ENCODE measurements at regions not wholly inside any gene's neighbourhood (a gene's known extent, or its start where the extent isn't known, plus 50 kb on each side); places are given as distances from the start of the nearest gene placed in this dataset.

DNA sequence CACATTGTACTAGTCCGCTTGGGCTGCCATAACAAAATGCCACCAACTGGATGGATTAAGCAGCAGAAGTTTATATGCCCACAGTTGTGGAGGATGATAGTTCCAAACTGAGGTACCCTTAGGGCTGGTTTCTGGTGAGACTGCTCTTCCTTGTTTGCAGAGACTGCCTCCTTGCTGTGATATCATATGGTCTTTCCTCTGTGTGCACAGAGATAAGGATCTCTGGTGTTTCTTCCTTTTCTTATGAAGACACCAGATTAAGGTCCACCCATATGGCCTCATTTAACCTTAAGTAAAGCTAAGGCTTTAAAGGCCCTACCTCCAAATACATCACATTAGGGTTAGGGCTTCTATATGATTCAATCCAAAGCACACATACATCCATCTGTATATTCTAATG, 738.2 kb upstream of the GCFC2 start:
- DNase-seq, result no peak

DNA sequence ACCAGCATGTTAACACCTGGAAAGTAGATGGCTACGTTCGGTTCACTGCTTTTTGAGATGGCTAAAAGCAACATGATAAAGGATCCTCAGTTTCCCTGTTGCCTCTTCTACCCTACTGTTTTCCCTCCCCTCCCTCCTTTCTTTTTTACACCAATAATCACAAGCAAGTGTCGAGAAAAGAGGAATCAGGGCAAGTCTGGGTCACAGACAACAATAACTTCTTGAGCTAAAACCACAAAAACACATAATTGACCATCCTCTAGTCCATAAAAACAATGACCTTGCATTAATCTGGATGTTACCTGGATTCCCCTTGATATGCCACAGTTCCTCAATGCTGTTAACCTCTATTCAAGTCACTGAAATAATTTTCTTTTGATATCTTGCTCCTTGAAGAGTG, 736.6 kb upstream of the GCFC2 start:
- DNase-seq, result no peak

DNA sequence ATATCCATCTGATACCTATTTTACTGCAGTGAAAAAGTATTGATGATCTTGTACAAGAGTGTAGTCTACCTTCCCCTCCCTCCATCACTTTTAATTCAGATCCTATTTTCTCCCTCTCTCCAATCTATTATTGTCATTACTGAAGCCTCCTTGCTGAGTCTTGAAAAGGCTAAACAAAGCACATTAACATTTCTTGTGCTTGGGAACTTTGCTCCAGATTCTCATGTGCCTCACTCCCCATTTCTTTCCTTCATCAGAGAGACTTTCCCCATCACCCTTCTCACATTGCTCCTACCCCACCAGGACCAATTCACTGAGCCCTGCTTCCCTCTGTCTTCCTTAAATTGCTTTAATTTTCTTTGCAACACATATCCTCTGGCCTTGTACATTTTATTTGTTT, 736.2 kb upstream of the GCFC2 start:
- no peak for DNase-seq

DNA sequence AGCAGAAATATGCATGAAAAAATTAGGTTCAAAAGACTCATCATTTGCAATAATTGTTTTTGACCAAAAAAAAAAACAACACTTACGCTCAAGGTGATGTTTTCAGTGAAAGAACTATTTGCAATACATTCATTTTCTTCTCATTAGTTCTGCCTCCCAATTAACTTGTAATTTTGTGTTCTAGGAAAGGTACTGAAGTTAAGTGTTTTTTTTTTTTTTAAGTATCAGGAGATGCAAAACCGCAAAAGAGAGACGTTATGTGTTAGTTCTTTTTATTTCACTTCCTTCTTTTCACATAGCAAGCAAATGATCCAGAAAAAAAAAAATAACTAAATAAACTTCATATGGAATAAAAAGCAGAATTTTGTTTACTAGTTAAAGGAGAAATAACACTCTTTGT, 735.2 kb upstream of the GCFC2 start:
- no peak for DNase-seq

DNA sequence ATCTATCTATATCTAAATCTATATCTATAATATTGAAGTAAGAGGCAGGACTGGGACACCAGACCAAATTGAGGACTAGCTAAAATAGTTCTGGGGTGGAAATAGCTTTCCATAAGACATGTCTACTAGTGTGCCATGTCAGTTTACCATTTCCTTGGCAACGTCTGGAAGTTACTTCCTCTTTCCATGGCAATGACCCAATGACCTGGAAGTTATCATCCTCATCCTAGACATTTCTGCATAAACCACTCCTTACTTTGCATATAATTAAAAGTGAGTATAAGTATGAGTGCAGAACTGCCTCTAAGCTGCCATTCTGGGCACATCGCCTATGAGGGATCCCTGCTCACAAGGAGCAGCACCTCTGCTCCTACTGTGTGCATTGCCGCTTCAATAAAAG, 734.0 kb upstream of the GCFC2 start:
- DNase-seq, result no peak

DNA sequence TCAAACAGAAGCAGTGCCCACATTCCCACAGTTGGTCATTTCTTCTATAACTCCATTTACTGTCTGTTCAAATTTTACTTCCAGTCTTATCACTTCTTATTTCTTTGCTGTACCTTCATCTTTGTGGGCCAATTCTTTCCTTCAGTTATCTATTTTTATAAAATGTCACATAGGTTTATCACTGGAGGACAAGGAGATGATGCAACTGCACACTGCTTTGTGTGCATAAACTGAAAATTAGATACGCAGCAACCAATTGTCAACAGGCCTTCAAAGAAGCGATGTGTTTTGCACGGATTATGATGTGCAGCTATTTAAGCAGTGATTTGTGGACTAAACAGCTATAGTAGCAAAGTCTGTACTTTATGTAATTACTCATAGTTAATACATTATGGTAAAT, 726.8 kb upstream of the GCFC2 start:
- no peak for DNase-seq

DNA sequence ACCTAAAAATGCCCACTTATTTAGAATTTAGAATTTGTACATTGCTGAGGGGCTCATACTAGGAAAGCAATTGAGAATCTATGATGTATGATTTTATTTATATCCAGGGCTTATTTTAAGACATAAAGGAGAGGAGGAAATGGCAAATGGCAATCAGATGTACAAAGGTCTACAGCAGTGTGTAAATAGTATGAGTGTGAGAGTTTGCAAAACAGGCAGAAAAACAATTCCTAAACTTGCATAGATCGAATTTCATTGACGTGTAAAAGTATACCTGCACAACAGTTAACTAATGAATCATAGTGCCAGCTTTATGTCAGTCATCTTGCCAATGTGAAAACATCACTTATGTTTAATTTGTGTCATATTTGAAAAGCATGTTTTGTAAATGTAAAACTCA, 718.7 kb upstream of the GCFC2 start:
- no peak for DNase-seq

DNA sequence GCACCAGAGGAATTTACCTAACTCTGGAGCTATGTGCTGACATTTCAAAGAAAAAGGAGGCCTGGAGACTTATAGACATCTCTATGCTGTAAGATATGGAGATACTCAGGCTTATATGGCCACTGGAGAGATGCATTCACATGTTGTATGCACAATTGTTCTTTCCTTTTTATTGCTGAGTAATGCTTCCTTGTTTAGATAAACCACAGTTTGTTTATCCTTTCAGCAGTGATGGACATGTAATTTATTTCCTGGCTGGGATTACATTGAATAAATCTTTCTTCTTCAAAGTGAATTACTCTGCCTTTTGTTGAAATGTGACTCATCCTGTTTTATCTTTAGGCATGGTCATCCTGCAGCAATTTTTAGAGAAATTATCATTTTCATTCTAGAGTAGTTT, 716.7 kb upstream of the GCFC2 start:
- DNase-seq, result no peak

DNA sequence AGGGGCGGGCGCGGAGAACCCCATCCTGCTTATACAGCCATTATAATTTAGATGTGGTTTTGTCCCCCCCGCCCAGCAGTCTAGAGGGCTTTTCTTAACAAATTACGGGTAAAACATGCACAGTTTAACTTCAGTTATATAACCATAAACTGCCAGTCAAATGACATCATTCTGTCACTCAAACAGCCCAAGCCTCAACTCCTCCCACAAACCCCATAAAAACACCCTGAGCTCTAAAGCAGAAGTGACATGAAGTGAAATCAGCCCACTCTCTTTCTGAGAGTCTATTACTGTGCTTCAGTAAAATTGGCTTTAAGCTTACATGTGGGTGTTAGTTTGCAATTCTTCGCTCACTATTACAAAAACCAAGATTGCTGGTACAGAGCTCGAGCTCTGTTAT, 705.1 kb upstream of the GCFC2 start:
- no peak for DNase-seq

DNA sequence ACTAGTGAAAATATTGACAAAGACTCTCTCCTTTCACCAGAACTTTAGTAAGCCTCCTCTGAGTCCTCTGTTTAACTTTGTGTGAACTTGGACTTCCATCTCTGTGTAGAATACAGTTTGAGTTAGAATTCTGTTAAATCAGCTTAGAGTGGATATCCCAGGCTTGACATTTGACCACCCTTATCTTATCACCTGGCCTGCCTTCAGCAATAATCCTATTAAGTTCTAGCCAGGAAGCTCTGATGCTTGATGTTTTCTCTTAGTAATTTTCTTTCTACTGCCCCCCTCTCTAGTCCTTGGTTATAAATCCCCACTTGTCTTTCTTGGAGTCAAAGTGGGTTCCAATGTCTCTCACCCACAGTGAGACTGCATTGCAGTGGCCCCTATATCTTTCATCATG, 702.7 kb upstream of the GCFC2 start:
- DNase-seq, result no peak

DNA sequence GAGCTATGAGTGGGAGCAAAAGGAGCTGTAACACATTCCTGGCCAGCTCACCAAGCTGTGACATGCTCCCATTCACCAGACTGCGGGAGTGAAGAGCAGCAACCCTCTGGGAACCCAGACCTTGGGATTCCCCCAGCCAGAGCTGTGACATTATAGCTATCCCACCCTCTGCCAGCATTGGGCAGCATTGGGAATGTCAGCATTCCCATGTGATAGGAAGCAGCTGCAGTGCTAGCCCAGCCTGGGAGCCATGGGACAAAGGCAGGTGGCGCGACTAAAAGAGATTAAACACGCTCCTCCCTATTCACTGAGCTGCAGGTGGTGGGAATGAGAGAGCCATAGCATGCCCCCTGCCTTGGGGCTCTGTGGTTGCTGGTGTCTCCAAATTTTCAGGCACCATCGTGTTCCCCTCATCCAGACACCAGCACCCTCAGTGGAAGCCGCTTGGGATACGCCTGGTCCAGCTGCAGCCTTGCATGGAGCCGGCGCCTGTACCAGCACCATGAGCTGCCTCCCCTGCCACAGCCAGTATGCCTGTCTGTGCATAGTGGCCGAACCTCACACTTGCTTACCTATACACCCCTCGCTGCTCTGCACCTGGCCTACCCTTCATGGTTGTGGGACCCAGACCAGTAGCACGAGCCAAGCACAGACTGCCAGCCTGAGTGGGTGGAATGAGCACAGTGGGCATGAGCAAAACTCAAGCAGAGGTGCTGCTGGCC, 695.6 kb upstream of the GCFC2 start:
- no peak for DNase-seq

DNA sequence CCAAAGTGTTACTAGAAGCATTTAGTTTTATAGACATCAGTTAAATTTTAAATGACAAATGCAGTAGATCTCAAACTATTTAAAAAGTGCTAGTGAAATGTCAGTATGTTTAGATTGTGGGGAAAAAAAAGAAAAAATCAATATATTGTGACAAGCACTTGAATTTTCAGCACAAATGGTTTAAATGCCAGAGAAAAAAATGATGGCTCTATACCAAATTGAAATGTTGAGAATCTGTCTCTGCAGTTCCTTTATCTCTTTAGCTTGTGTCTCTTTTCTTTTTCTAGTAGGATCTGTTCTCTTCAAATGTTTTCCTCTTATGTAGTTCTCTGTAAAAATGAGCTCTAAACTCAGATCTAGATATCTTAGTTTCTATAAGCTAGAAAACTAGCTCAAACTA, 682.6 kb upstream of the GCFC2 start:
- no peak for DNase-seq

DNA sequence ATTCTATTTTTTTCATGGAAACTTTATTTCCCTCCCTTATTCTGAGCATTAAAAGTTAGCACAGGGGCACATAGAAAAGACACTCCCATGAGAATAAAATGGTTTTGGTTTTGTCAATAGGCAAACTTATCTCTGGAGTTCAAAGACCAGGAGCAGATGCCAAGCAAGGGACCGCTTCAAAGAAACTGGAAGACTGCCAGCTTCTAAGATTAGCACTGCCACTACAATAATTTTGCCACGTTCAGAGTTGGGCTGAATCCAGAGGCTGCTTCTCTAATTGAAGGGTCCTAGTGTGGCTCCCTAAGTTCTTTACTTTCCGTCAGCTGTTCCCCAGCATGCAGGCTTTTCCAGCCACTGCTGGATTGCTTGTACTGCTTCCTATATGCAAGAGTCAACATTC, 681.0 kb upstream of the GCFC2 start:
- peak; percentile 58 for DNase-seq

DNA sequence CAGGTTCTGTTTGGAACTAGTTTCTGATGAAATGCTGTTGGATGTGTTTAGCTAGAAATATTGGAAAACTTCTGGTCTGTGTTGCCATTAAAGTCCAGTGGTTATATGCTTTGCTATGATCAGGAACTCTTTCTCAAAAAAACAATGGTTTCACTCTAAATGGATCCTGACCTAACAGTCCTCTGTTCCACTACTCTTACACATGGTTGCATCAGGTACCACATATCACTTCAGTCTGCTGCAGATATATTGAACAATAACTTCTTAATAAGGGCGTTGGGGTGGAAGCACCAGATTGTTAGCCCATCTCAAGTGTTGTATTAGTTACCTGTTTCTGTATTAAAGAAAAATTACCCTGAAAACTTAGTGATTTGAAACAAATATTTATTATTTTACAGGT, 676.6 kb upstream of the GCFC2 start:
- no peak for DNase-seq

DNA sequence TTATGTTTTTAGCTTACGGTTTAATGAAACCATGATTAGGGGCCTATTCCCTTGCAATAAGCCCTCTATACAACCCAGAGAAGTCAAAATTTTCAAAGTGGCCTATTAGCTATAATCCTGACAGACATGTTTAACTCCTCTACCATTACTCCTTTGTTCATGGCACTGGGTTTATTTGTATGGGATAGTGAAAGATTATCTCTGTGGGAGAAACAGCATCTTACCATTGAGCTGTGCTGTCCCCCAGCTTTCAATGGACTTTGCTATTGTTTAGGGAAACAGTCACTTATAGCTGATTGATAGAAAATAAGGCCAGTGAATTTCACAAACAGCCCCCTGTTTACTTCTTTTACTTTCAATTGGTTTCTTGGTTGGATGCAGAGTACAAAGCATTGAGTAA, 675.2 kb upstream of the GCFC2 start:
- DNase-seq, result peak; percentile 0

DNA sequence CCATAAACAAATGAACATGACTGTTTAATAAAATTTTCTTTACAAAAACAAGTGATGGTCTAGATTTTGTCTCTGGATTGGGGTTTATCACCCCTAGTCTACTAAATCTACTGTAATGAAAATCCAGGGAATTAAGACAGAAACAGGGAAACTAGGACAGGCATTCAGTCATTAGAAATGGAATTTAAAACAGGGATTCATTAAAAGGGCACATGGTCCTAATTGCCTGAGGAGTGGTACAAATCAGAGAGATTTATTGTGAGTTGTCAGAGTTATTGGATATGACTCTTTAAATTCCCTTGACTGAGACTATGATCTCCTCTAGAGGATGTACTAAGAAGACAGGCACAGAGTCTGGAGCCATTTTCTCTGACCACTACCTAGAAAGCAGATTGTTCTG, 670.9 kb upstream of the GCFC2 start:
- no peak for DNase-seq

DNA sequence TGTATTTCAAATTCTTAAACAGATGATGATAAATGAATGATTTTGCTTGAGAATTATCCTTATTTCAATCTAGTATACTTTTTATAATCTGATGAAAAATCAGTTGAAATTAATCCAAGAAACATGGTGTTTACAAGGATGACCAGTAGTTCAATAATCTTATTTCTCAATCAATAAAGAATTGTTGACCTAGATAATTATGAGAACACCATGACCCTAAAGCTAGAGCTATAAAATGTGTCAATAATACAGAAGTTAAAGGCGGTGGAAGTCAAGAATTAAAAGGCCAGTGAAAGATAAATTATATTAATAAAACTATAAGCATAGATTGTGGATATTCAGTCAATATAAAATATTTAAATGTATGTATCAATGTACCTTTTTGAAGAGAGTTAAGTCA, 667.4 kb upstream of the GCFC2 start:
- DNase-seq, result no peak

DNA sequence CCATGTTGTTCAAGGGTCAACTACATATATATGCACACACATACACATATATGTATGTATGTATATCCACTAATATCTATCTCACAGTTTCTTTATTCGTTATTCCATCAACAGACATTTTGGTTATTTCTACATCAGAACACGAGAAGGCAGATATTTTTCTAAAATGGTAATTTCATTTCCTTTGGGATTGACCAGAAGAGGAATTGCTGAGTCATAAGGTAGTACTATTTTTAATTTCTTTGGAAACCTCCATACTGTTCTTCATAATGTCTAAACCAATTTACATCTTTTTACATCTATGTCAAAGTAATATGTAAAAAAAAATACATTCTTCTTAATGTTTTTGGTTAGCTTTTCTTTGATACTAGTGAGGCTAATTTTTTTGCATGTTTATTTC, 630.7 kb upstream of the GCFC2 start:
- no peak for DNase-seq

DNA sequence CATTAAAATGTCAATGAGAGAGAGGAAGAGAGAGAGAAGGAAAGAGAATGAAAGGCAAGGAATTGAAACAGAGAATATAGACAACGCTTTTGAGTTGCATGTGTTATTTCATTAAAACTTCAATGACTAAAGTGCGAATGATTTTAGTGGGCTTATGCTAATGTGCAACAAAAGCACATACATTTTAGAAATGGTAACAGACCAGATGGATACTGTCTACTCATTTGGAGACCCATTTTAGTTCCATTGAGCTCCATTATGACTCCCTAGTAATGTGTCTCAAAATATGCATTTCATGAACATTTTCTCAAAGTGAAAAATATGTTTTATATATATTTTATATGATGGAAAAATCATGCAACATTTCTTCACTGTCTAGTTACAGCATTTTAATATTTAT, 622.2 kb upstream of the GCFC2 start:
- no peak for DNase-seq

DNA sequence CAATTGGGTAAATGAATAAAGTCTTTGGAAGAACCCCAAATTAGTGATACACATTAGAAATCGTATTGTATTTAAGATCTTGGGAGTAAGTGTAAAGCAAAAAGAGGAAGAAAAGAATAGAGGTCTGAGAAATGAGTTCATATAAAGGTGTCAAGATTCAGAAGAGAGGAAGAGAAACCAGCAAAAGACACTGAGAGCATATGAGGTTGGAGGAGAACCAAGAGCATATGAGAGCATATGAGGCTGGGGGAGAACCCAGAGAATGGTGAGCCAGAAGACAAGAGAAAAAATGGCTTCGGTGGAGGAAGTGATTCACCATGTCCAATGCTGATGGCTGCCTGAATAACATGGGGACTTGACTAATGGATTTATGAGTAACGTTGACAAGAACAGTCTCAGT, 620.1 kb upstream of the GCFC2 start:
- DNase-seq, result no peak

DNA sequence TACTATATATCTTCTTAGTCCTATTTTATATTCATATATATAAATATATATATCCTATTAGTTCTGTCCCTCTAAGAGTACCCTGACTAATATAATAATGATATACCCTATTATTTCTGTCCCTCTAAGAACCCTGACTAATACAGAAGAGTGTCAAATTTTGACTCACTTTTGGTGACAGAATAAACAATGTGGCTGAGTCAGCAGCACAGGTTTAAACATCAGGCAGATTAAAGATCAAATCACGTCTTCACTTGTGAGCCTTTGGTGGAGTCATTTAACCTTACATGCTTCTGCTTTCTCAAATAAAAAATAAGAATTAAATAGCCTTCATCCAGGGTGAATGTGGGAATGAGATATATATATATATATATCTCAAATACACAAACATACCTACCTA, 615.9 kb upstream of the GCFC2 start:
- DNase-seq, result no peak

DNA sequence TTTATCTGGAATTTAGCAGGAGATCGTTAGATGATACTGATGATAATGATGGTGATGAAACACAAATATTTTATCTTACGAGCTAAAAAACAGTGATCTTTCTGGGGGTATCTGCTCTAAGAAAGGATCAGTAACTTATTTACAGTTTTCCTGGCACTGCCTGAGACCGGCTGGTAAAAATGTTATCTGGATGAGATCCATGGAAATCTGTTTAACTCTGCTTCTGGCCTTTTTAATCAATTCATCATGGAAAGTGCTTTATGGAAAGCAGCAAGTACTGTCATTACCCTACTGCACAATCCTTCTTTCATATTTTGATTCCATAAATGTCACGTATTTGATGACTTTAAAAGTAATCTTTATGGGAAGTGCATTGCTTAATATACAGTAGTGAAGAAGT, 612.7 kb upstream of the GCFC2 start:
- DNase-seq, result no peak

DNA sequence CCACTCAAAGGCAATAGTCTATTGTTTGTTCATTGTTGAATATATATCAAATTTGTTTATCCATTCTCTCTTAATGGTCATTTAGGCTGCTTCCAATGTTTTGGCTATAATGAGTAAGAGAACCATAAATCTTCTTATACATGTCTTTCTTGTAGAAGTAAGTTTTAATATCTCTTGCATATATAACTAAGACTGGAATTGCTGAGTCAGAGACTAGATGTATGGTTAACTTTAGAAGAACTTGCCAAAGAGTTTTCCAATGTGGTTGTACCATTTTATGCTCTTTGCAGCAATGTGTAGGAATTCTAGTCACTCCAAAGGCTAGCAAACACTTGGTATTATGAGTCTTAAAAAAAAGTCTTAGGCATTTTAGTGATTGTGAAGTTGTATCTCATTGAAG, 610.0 kb upstream of the GCFC2 start:
- no peak for DNase-seq

DNA sequence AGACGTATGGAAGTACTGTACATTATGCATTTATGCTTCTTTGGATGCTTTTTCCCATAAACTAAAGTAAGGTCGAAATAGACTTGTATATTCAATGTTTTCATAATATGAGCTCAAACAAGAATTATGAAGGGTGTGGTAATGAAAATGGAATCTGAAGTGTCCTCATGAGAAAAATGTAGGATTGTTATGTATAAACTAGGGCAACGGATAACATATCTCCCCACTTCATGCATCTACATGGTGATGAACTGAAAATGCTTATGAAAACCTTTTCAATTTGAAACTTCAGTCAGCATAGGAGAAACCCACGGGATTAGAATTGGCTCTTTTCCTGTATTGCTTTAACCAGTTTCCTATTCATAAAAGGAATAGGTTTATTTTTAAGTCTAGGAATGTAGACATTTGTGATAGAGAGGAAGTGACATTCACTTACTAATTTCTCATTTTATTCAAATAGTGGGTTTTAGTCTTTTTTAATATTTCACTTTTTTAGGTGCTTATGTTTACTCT, 608.2 kb upstream of the GCFC2 start:
- DNase-seq, result no peak

DNA sequence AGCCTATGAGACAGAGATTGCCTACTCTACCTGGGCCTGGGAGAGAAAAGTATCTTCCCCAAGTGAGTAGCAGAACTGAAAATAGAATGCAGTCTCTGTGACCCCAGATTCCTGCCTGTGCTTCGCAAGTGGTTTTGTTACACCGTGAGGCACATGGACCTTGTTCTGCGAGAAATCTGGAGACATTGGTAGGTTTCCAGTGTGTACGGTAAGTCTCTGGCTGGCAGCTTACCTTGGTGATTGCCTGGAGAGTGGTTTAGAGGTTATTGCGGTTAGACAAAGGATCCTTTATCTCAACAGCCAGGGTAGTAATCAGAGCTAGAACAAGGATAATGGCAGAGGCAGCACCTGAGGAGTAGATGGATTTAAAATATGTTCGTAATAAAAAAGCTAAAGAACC, 606.0 kb upstream of the GCFC2 start:
- DNase-seq, result peak; percentile 77
